ENCODE measurements at regions not wholly inside any gene's neighbourhood (a gene's known extent, or its start where the extent isn't known, plus 50 kb on each side); places are given as distances from the start of the nearest gene placed in this dataset.

DNA sequence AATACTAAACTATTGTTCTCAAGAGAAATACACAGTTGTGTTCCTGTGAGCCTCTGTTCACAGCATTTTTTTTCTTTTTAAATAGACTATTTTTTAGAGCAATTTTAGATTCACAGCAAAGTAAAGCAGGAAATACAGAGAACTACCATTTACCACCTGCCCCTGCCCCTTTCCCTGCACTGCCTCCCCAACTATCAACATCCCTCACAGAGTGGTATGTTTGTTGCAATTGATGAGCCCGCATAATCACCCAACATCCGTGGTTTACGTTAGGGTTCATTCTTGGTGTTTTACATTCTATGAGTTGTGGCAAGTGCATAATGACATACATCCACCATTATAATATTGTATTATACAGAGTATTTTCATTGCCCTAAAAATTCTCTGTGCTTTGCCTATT is 71.6 kb upstream of the TNFAIP3 start:
- TF ChIP-seq ZFP3 (CRISPR knock-in tag; IDR thresholded peaks at IDR 0.05) (no peak), ZC3H10 (CRISPR knock-in tag; IDR thresholded peaks at IDR 0.05) (no peak), ISL1 (CRISPR knock-in tag; IDR thresholded peaks at IDR 0.05) (no peak), CSDC2 (CRISPR knock-in tag; IDR thresholded peaks at IDR 0.05) (no peak), PPARA (CRISPR knock-in tag; IDR thresholded peaks at IDR 0.05; ENCODE audit: borderline replicate concordance) (no peak), RARB (CRISPR knock-in tag; IDR thresholded peaks at IDR 0.05) (no peak), OSR1 (CRISPR knock-in tag; IDR thresholded peaks at IDR 0.05) (no peak)
- TF ChIP-seq, protein P1, sequence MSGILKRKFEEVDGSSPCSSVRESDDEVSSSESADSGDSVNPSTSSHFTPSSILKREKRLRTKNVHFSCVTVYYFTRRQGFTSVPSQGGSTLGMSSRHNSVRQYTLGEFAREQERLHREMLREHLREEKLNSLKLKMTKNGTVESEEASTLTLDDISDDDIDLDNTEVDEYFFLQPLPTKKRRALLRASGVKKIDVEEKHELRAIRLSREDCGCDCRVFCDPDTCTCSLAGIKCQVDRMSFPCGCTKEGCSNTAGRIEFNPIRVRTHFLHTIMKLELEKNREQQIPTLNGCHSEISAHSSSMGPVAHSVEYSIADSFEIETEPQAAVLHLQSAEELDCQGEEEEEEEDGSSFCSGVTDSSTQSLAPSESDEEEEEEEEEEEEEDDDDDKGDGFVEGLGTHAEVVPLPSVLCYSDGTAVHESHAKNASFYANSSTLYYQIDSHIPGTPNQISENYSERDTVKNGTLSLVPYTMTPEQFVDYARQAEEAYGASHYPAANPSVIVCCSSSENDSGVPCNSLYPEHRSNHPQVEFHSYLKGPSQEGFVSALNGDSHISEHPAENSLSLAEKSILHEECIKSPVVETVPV (CRISPR knock-in tag; IDR thresholded peaks at IDR 0.05): no peak
